PC-9 (cell line): ENCODE measurements at regions not wholly inside any gene's neighbourhood (a gene's known extent, or its start where the extent isn't known, plus 50 kb on each side); places are given as distances from the start of the nearest gene placed in this dataset.

Source experiments
- EZH2 ChIP-seq: fragments of 200-600 bp; sonication (generic); IDR thresholded peaks from 2 replicates; pipeline ENCODE4 v1.8.0; 2017; ENCODE audit warnings: antibody characterized with exemption, low read depth
- TF ChIP-seq, protein P1 (sequence below): fragments of 200-600 bp; sonication (generic); conservative IDR thresholded peaks from 2 replicates; pipeline ENCODE4 v1.6.1; 2017; ENCODE audit warnings: mixed run types, antibody characterized with exemption, mild to moderate bottlenecking, moderate library complexity

DNA sequence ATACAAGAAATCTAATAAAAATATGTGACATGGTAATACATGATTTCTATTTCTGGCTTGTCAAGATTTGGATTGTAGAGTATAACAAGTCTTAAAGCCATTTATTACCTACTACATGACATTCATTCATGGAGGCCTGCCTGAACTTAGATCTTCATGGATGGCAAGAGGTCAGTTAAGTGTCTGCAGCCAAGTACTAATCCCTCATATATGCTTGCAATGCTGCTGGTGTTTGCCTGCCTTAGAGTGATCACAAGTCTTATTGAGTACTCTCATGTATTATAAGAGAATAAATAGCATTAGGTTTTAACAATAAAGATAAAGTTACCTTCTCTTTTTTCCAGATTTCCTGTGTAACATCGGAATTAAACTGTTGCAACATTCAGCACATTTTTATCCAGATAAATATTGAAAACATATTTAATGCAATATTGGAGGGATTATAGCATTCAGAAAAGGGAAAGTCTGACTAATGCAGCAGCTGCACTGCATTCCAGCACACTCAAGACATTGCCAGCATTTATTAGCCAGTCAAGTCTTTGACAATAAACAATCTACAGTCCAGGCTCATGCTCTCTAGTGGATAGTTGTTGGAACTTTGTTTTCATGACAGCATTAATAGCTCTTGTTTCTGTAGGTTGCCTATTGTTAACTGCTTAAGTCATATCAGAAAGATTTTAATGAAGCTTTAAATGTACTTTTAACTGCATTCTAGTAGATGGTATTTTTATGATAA lies 737.1 kb downstream of the FAT4 start:
- TF ChIP-seq, protein P1, sequence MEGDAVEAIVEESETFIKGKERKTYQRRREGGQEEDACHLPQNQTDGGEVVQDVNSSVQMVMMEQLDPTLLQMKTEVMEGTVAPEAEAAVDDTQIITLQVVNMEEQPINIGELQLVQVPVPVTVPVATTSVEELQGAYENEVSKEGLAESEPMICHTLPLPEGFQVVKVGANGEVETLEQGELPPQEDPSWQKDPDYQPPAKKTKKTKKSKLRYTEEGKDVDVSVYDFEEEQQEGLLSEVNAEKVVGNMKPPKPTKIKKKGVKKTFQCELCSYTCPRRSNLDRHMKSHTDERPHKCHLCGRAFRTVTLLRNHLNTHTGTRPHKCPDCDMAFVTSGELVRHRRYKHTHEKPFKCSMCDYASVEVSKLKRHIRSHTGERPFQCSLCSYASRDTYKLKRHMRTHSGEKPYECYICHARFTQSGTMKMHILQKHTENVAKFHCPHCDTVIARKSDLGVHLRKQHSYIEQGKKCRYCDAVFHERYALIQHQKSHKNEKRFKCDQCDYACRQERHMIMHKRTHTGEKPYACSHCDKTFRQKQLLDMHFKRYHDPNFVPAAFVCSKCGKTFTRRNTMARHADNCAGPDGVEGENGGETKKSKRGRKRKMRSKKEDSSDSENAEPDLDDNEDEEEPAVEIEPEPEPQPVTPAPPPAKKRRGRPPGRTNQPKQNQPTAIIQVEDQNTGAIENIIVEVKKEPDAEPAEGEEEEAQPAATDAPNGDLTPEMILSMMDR = no peak
- TF ChIP-seq EZH2 = no peak
